ENCODE measurements at regions not wholly inside any gene's neighbourhood (a gene's known extent, or its start where the extent isn't known, plus 50 kb on each side); places are given as distances from the start of the nearest gene placed in this dataset.

- DNase-seq (ENCODE audit: low read depth in 2 of 2), result no peak
Measured at GRCh38 chr3:41144631-41145030, 54.7 kb upstream of the CTNNB1 start.

DNA sequence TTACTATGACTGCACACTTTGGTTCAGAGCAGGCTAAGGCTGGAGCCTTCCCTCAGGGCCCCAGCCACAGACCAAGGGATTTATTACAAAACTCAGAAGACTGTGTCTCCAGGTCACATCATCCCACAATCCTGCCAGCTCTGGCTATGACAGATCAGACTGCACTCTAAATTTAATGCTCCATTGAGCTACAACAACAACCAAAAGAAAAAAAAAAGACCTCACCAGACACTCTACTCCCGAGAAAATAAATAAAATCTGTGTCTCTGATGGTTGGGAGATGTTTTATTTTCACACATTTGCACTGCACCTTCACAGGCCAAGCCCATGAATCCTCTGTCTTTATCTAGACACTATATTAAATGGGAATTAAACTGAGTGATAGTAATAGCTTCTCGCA is 50.8 kb upstream of the CTNNB1 start:
- no peak for DNase-seq (ENCODE audit: low read depth in 2 of 2)

DNA sequence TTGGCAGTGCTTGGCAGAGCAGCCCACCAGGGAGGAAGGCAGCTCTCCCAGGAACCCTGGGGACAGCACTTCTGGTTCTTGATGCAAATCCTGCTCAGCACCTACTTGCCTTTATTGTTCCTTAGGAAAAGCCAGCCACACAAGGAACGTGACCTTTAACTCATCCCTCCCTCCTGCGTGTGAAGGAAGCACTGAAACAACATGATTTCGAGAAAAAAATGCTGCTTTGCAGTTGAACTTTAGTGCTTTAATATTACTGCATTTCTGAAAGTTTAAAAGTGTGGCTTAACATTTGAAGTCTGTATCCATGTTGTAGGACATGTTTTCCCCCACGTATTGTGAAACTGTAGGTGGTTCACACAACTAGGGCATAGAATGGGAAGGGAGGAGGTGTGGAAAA is 50.4 kb upstream of the CTNNB1 start:
- DNase-seq (ENCODE audit: low read depth in 2 of 2), result no peak

Data from fibroblast of skin of left quadriceps (primary cell).